A549 (cell line): ENCODE measurements at regions not wholly inside any gene's neighbourhood (a gene's known extent, or its start where the extent isn't known, plus 50 kb on each side); places are given as distances from the start of the nearest gene placed in this dataset.

Experiments used
- ATAC-seq, 2 experiments: fragments of 200-7000 bp in 1 of 2; fragments of >200 bp in 1 of 2; cut with Nextera tagmentation in 1 of 2; cut with Tn5 transposase in 1 of 2; 3 replicates each; pipeline versions ENCODE4 v1.8.0 to v1.9.1; 2018 to 2020; ENCODE audit warnings: mild to moderate bottlenecking in 1 of 2, moderate library complexity in 1 of 2
- CTCF ChIA-PET: fragments of 300-600 bp; sonication (Branson Sonifier 250); formaldehyde crosslinking; extraction: SDS; loops from one replicate; lab custom pipeline; 2021; ENCODE audit warnings: antibody characterized with exemption, inconsistent platforms; lab: Yijun Ruan, JAX
- POLR2A ChIA-PET: fragments of 350-600 bp; formaldehyde crosslinking; extraction: SDS; loops from one replicate; lab custom pipeline; 2021; ENCODE audit warnings: antibody characterized with exemption, inconsistent platforms; lab: Yijun Ruan, JAX
- DNase-seq, 2 experiments: peaks; one replicate each; pipeline versions ENCODE4 v3.0.0 to v3.0.0-alpha.2; 2011 to 2016; ENCODE audit warnings: low read depth in 1 of 2, low spot score in 1 of 2
- FAIRE-seq: peaks from 2 replicates; lab custom pipeline; 2011; peaks lifted over from hg19 to GRCh38; lab: Jason Lieb, UNC
- H3K27ac ChIP-seq, 2 experiments: fragments of >200 bp; sonication (Bioruptor Twin); formaldehyde crosslinking; 3 replicates each; pipeline ENCODE4 v1.5.1; 2016 to 2017
- H3K4me1 ChIP-seq: fragments of >200 bp; sonication (Bioruptor Twin); formaldehyde crosslinking; 3 replicates; pipeline ENCODE4 v1.6.1; 2016
- H3K4me2 ChIP-seq: fragments of >200 bp; sonication (Bioruptor Twin); formaldehyde crosslinking; 3 replicates; pipeline ENCODE4 v1.6.1; 2016
- H3K4me3 ChIP-seq: fragments of >200 bp; sonication (Bioruptor Twin); formaldehyde crosslinking; 3 replicates; pipeline ENCODE4 v1.5.1; 2016
- H3K9me3 ChIP-seq: fragments of >200 bp; sonication (Bioruptor Twin); formaldehyde crosslinking; 3 replicates; pipeline ENCODE4 v1.6.1; 2016
- CBX2 ChIP-seq: fragments of 200-600 bp; sonication (generic); IDR thresholded peaks from 2 replicates; pipeline ENCODE4 v1.6.1; 2016; ENCODE audit warnings: low read depth, mild to moderate bottlenecking, borderline replicate concordance
- CHD4 ChIP-seq: fragments of 200-600 bp; sonication (generic); IDR thresholded peaks from 2 replicates; pipeline ENCODE4 v1.6.1; 2016; ENCODE audit warnings: antibody characterized with exemption, mild to moderate bottlenecking, borderline replicate concordance
- EHF ChIP-seq: fragments of 250-450 bp; sonication (Bioruptor Pico); IDR thresholded peaks from 2 replicates; pipeline ENCODE4 v1.5.0; 2020; ENCODE audit warnings: mild to moderate bottlenecking
- ESRRA ChIP-seq: fragments of 150-350 bp; IDR thresholded peaks from 2 replicates; pipeline ENCODE4 v1.6.1; 2014; ENCODE audit warnings: mild to moderate bottlenecking, low read length, borderline replicate concordance
- FOSL2 ChIP-seq, 2 experiments: fragments of 450-650 bp in 1 of 2; fragments of >200 bp in 1 of 2; sonication (Bioruptor Twin) in 1 of 2; formaldehyde crosslinking; IDR thresholded peaks; 2 replicates each; pipeline versions ENCODE4 v1.5.0 to v1.6.1; 2016 to 2020; ENCODE audit warnings: mild to moderate bottlenecking in 1 of 2, moderate library complexity in 1 of 2
- FOXS1 ChIP-seq: fragments of 250-450 bp; sonication (Bioruptor Pico); IDR thresholded peaks from 2 replicates; pipeline ENCODE4 v1.5.0; 2020; ENCODE audit warnings: mild to moderate bottlenecking, moderate library complexity
- HEYL ChIP-seq: fragments of 250-450 bp; sonication (Bioruptor Pico); IDR thresholded peaks from 2 replicates; pipeline ENCODE4 v1.8.0; 2021; ENCODE audit warnings: mild to moderate bottlenecking, moderate library complexity
- HOXA7 ChIP-seq: fragments of 250-450 bp; sonication (Bioruptor Pico); IDR thresholded peaks from 2 replicates; pipeline ENCODE4 v1.5.0; 2020; ENCODE audit warnings: mild to moderate bottlenecking, moderate library complexity
- HOXB13 ChIP-seq: fragments of 250-450 bp; sonication (Bioruptor Pico); IDR thresholded peaks from 2 replicates; pipeline ENCODE4 v1.5.0; 2020; ENCODE audit warnings: low read depth, mild to moderate bottlenecking, moderate library complexity
- HOXB5 ChIP-seq: fragments of 250-450 bp; sonication (Bioruptor Pico); IDR thresholded peaks from 2 replicates; pipeline ENCODE4 v1.5.0; 2020; ENCODE audit warnings: mild to moderate bottlenecking, moderate library complexity
- JUN ChIP-seq, 2 experiments: fragments of >200 bp; sonication (Bioruptor Twin); formaldehyde crosslinking; IDR thresholded peaks; 2 replicates in 1 of 2; 3 replicates in 1 of 2; pipeline ENCODE4 v1.6.1; 2016 to 2017
- KDM1A ChIP-seq: fragments of 200-600 bp; sonication (generic); IDR thresholded peaks from 2 replicates; pipeline ENCODE4 v1.6.1; 2016; ENCODE audit warnings: low read depth, mild to moderate bottlenecking
- MAFK ChIP-seq: fragments of 450-650 bp; IDR thresholded peaks from 2 replicates; pipeline ENCODE4 v1.6.1; 2014; ENCODE audit not compliant: partially characterized antibody
- NFE2L2 ChIP-seq: fragments of 150-350 bp; conservative IDR thresholded peaks from 2 replicates; pipeline ENCODE4 v1.6.1; 2014; ENCODE audit warnings: low read length
- NR3C1 ChIP-seq: fragments of >200 bp; sonication (Bioruptor Twin); formaldehyde crosslinking; IDR thresholded peaks from 3 replicates; pipeline ENCODE4 v1.6.1; 2017
- RAD21 ChIP-seq, 2 experiments: fragments of >200 bp in 1 of 2; sonication (Bioruptor Twin) in 1 of 2; formaldehyde crosslinking in 1 of 2; IDR thresholded peaks in 1 of 2; conservative IDR thresholded peaks in 1 of 2; 2 replicates in 1 of 2; 3 replicates in 1 of 2; pipeline ENCODE4 v1.6.1; 2012 to 2018; ENCODE audit warnings: inconsistent platforms in 1 of 2
- RARB ChIP-seq: fragments of 250-450 bp; sonication (Bioruptor Pico); IDR thresholded peaks from 2 replicates; pipeline ENCODE4 v1.8.0; 2021; ENCODE audit warnings: mild to moderate bottlenecking, moderate library complexity
- RCOR1 ChIP-seq: fragments of 150-350 bp; IDR thresholded peaks from 2 replicates; pipeline ENCODE4 v1.6.1; 2014; ENCODE audit warnings: antibody characterized with exemption, low read length, low read depth
- TFCP2L1 ChIP-seq: fragments of 250-450 bp; sonication (Bioruptor Pico); IDR thresholded peaks from 2 replicates; pipeline ENCODE4 v1.5.0; 2021; ENCODE audit warnings: mild to moderate bottlenecking
- WGBS: methylation state at CpG from one replicate; pipeline ENCODE4 v1.1.6; 2017; ENCODE audit errors: missing lambda C conversion rate; 5-methylcytosine and 5-hydroxymethylcytosine counted together
- TF ChIP-seq, protein P1 (sequence below): IDR thresholded peaks from 2 replicates; pipeline ENCODE4 v1.6.1; 2012
- TF ChIP-seq, protein P2 (sequence below): fragments of 250-450 bp; sonication (Bioruptor Pico); IDR thresholded peaks from 2 replicates; pipeline ENCODE4 v1.5.0; 2021; ENCODE audit warnings: mild to moderate bottlenecking, moderate library complexity, borderline replicate concordance
- TF ChIP-seq, protein P3 (sequence below): fragments of >200 bp; sonication (Bioruptor Twin); formaldehyde crosslinking; IDR thresholded peaks from 2 replicates; pipeline ENCODE4 v1.6.1; 2016

DNA sequence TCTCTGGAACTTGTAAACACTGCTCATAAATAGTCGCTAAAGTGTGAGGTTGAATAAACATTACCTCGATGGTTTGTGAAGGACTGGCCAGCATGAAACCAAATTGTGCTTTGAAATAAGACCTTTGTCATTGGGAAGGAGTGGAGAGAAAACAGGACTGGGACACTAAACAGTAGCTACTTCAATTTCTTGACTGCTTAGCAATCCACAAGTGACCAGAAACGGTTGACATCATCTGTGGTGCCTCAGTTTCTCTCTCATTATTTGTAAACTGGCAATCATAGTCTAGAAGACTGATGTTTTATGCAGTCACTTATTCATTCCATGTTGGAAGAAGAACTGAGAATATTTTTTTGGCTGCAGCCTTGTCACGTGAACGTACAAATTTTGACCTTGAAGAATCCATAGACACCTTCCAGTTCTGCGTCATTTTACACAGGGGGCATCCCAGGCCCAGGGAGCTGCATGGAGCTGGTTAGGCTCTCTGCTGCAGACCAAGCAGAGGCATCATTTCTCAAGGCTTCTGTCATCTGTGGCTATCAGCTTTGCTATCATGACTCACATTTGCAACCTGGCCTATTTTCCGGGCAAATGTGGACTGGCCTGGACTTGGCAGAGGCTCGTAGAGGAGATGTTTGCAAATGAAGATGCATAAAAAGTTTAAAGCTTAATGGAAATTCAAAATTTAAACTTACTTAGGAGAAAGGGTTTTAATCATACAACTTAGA, 391.8 kb downstream of the FGF9 start:
- no peaks in the 10 kb centered on the region for H3K9me3 ChIP-seq
- no peaks in the 10 kb centered on the region for H3K4me1 ChIP-seq
- FAIRE-seq: no peak
- no peak for ATAC-seq
- no peak for TF ChIP-seq FOXS1
- TF ChIP-seq, protein P1, sequence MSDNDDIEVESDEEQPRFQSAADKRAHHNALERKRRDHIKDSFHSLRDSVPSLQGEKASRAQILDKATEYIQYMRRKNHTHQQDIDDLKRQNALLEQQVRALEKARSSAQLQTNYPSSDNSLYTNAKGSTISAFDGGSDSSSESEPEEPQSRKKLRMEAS: no peak
- no peak for TF ChIP-seq CBX2
- TF ChIP-seq HOXB13 (CRISPR knock-in tag): no peak
- TF ChIP-seq CHD4: no peak
- TF ChIP-seq, protein P2, sequence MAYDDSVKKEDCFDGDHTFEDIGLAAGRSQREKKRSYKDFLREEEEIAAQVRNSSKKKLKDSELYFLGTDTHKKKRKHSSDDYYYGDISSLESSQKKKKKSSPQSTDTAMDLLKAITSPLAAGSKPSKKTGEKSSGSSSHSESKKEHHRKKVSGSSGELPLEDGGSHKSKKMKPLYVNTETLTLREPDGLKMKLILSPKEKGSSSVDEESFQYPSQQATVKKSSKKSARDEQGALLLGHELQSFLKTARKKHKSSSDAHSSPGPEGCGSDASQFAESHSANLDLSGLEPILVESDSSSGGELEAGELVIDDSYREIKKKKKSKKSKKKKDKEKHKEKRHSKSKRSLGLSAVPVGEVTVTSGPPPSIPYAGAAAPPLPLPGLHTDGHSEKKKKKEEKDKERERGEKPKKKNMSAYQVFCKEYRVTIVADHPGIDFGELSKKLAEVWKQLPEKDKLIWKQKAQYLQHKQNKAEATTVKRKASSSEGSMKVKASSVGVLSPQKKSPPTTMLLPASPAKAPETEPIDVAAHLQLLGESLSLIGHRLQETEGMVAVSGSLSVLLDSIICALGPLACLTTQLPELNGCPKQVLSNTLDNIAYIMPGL (CRISPR knock-in tag): no peak
- no peak for TF ChIP-seq HOXA7 (CRISPR knock-in tag)
- POLR2A ChIA-PET: no interaction called here
- H3K27ac ChIP-seq: no peak overlapping the region
- CTCF ChIA-PET: interaction anchor here (0.6 kb wide), 1 partner anchor 368 kb away, joined by 3 read pairs; no protein-coding TSS in a partner anchor
- DNase-seq: no peak
- no peak overlapping the region for H3K4me2 ChIP-seq
- WGBS: 32% methylated on average over 8 of the region's 8 CpGs
- H3K4me3 ChIP-seq: no peak overlapping the region

DNA sequence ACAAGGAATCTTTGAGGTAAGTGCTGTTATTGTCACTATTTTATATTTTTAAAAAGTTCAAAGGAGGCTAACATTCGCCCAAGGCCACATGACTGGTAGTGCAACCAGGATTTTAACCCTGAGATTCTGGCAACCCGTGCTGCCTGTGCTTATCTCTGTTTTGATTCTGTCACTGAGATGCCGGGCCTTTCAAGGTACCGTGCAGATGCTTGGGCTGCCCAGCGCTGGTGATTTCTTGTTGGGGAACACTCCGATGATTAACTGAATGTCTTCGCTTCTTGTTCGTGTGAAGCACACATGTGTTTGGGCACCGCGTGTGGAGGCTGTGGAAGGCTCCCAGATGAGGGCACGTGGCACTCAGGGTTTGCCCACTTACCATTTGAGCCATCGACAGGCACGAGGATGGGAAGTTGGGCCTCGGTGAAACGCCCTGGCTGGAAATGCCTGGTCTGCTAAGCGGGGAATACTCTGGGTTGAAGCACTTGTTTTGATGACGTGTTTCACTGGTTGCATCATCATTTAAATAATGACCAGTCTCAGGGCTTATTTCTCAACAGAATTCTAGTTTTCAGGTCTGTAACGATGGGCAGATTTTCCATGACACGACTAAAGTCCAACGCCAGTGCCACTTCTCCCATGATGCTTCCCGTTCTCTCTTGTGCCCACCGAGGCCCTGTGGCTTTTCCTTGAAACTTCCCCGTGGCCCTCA, 392.7 kb downstream of the FGF9 start:
- FAIRE-seq: no peak
- Histone ChIP-seq H3K4me1 (no peaks in the 10 kb centered on the region), H3K4me3 (no peak overlapping the region), H3K27ac (no peak overlapping the region), H3K4me2 (no peak overlapping the region), H3K9me3 (no peaks in the 10 kb centered on the region)
- CTCF ChIA-PET: interaction anchor here (0.6 kb wide), 1 partner anchor 369 kb away, joined by 3 read pairs; no protein-coding TSS in a partner anchor
- DNase-seq: no peak
- WGBS: 63% methylated on average over 17 of the region's 23 CpGs
- POLR2A ChIA-PET: no interaction called here
- no peak for ATAC-seq
- no peak for TF ChIP-seq MAFK
- no peak for TF ChIP-seq ESRRA
- no peak for TF ChIP-seq RAD21 (conservative IDR thresholded peaks at IDR 0.05 in 1 of 2, IDR thresholded peaks at IDR 0.05 in 1 of 2)
- no peak for TF ChIP-seq KDM1A

DNA sequence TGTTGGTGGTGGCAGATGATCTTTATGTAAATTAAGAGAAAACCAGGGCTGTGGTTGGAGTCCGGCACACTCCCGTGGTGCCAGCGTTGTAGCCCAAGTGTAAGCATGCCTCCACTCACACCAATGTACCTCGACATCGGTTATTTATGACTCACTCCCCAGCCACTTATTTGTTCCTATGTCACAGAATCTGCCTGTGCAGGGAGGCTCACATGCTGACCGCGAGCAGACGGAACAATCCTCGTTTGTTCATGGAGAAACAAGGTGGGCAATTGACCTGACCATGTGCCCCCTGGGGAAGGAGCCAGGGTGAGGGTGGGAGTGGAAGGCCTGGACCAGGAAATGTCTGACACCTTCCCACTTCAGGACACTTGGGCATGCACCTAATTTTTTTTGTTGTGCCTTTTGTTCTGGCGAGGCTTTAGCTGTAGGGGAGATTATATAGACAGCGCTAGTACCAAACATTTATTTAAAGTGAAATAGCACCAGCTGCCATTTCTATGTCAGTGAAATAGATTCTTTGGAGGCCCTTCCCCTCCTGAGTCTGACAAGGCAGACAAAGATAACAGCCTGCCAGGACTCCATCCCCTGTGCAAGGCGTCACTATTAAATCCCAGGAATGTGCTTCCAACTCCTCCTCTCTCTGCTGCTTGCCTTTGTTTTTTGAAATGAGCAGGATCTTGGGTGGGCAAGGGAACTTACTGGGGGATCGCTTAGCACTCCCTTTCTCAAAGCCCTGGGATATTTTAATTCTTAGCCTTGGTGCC, 394.2 kb downstream of the FGF9 start:
- POLR2A ChIA-PET: no interaction called here
- no peak for FAIRE-seq
- no peak for ATAC-seq

More for the DNA sequence above, 394.2 kb downstream of the FGF9 start:
- no peak for DNase-seq
- 52% methylated on average over 11 of the region's 13 CpGs for WGBS
- no peak overlapping the region for H3K27ac ChIP-seq
- no peaks in the 10 kb centered on the region for H3K9me3 ChIP-seq
- no peak for TF ChIP-seq EHF
- TF ChIP-seq HEYL (CRISPR knock-in tag): no peak
- no peak for TF ChIP-seq HOXB5 (CRISPR knock-in tag)
- TF ChIP-seq, protein P3, sequence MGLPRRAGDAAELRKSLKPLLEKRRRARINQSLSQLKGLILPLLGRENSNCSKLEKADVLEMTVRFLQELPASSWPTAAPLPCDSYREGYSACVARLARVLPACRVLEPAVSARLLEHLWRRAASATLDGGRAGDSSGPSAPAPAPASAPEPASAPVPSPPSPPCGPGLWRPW: no peak
- no peak for TF ChIP-seq RAD21 (conservative IDR thresholded peaks at IDR 0.05 in 1 of 2, IDR thresholded peaks at IDR 0.05 in 1 of 2)
- TF ChIP-seq RCOR1: no peak
- no peak for TF ChIP-seq MAFK
- no peak for TF ChIP-seq HOXA7 (CRISPR knock-in tag)
- TF ChIP-seq FOSL2 (IDR thresholded peaks at IDR 0.05): no peak
- TF ChIP-seq FOSL2 (CRISPR knock-in tag; IDR thresholded peaks at IDR 0.05): no peak
- TF ChIP-seq NFE2L2: no peak
- no peak for TF ChIP-seq RARB (CRISPR knock-in tag)
- no peak for TF ChIP-seq JUN (IDR thresholded peaks at IDR 0.05)
- TF ChIP-seq NR3C1: no peak
- TF ChIP-seq TFCP2L1 (CRISPR knock-in tag): no peak
- CTCF ChIA-PET: no interaction called here
- no peak overlapping the region for H3K4me2 ChIP-seq
- no peaks in the 10 kb centered on the region for H3K4me1 ChIP-seq
- no peak overlapping the region for H3K4me3 ChIP-seq
